Caki2 (cell line): ENCODE measurements at regions not wholly inside any gene's neighbourhood (a gene's known extent, or its start where the extent isn't known, plus 50 kb on each side); places are given as distances from the start of the nearest gene placed in this dataset.
A peak's percentile ranks its signal among the peaks of the same experiment; 100 is the strongest.

ENCODE experiments used
- DNase-seq: peaks from one replicate; pipeline ENCODE4 v3.0.0-alpha.2; 2015; ENCODE audit warnings: low read depth
- in situ Hi-C: cut with HindIII; loops from 2 replicates; pipeline ENCODE4 v1.10.0; 2016; ENCODE audit warnings: low sequenced_read_pairs, low pct_unique_long_range_greater_than_20kb, mixed read lengths

DNA sequence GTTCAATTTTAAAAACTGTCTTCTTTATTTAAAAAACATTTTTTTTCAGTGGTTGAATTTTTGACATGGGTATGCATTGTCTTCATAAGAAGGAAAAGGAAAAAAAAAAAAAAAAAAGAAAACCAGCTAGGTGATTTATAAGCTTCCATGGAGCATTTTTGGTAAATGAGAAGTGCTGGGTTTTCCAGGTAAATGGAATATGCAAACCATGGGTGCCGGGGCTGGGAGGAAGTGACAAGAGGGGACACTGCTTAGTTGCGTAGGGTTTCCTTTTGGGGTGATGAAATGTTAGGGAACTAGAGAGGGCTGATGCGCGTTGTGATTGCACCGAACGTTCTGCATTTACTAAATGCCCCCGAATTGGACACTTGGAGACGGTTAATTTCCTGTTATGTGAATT is 217.4 kb upstream of the FOXF1 start:
- no peak for DNase-seq
- in situ Hi-C loops = no loop called here

DNA sequence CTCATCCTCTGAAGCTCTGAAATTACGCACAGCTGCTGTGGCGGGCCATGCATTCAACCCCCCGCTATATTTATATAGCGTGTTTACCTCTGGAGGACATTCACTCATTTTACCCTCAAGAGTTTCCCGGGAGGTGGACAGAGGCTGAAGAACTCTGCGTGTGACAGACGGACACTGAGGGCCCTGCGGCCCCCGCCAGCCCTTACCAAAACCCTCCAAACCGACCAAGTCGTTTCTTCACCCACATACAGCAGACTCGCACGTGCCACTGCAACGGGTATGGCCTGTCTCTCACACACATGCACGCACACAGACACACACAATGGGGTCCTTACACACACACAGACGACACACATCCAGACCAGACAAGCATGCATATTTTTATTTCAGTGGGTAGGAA is 216.4 kb upstream of the FOXF1 start:
- DNase-seq = no peak
- in situ Hi-C loops = no loop called here

DNA sequence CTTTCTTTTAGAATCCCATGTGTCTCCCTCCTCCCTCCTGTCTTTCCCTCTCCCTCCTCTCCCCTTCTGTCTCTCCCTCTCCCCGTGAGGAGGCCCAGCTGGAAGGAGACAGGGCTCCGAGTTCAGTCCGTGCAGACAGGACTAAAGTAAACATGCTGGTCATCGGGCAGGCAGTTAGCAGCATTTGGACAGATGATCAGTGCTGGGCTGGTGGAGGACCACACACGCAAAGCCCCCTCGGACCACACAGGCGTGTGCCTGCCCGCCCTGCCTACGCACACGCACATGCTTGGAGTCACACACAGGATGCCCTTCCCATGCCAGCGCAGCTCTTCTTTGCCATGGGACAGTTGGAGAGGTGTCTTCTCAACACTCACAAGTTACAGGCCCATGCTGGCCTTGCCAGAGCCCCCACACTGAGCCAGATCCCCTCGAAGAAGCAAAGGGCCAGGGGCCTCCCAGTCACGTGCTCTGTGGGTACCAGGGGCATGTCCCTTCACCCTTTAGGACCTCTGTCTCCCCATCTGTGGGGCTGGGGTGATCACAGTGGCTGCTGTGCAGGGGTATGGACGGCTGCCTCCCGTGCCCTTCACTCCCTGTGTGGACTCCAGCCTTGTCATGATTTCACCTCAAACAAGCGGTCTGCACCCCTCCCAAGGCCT is 215.7 kb upstream of the FOXF1 start:
- no peak for DNase-seq
- in situ Hi-C loops = no loop called here

DNA sequence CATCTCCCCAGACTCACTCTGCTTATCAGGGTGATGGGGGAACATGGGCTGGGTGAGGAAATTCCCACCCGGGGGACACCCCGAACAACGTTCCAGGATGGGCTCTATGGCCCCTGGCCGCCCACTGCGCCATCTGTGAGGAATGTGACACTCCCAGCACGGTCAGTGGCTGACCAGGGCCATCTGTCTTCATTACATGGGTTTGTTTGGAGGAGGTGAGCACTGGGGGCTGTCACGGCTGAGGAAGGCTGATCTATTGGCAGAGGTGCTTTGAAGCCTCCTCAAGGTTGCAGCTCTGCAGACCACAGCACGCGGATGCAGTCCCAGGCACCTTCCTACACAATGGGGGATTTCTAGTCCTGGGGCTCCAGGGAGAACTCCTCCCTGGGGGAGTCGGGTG is 214.1 kb upstream of the FOXF1 start:
- DNase-seq = no peak
- in situ Hi-C loops = no loop called here

DNA sequence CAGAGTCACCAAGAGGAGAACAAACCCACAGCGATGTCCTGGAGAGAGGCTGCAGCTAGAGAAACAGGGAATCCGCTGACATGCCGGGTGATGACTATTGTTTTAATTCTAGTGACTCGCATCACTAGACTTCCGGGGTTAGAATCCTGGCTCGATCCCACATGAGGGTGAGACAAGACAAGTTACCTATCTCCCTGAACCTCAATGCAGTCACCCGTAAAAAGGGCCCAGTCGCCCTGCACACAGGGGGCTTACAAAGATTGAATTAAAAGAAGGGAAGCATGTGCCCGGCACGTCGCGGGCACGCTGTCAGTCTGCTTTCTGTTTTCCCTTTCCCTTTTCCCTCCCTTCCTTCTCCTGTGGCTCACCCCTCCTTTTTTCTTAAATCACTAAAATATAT is 212.9 kb upstream of the FOXF1 start:
- DNase-seq = peak; percentile 15
- in situ Hi-C loops = no loop called here

DNA sequence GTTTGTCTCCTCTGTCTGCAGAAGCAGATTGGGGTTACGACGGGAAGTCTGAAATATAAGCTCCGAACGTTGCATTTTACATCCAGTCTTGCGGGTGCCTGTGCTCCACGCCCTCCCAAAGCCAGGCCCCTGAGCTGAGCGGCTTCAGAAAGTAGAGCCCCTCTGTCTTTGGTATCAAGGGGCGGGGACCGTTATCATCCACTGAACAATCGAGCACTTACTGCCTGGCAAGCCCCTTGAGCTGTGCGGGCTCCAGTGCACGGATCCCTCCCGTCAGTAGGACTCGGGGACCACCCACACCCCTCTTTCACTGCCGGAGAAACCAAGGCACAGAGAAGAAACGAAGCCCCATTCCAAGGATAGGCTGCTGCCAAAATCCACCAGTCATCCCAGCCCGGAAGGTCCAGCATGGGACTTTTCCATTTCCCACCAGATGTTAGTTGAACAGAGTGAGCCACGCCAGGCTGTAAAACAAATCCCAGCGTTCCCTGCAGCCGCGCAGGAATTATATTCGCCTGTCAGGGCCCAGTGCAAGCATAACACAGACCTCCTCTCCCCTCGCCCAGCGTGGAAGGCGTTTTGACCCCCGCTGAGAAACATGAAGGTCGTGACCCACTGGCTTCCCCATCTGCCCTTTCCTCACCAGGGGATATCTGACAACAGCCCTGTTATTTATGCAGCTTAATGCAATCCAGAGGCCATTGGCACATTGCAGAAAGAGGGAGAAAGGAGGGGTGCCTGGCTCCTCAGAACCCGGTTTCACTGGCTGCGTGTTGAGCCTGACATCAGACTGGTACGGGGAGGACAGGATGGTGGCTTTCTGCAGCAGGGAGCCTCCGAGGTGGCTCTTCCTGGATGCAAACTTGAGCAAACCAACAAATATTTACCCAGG is 212.2 kb upstream of the FOXF1 start:
- no peak for DNase-seq
- in situ Hi-C loops = no loop called here

DNA sequence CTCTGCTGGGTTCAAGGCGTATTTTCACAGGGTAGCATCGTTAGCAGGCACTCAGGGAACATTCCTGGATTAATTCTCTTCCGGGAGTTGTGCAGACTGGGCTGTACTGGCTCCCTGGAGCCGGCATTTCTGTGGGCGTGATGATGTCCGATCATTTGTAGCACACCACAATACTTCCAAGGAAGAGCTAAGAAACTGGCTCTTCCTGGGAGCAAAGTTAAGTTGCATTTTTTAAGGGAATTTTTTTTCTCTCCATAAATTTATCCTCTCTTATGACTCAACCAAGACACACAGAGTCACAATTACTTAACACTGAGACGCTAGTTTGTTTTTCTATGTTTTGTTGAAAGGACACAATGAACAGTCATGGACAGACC is 211.6 kb upstream of the FOXF1 start:
- no peak for DNase-seq
- in situ Hi-C loops = no loop called here

DNA sequence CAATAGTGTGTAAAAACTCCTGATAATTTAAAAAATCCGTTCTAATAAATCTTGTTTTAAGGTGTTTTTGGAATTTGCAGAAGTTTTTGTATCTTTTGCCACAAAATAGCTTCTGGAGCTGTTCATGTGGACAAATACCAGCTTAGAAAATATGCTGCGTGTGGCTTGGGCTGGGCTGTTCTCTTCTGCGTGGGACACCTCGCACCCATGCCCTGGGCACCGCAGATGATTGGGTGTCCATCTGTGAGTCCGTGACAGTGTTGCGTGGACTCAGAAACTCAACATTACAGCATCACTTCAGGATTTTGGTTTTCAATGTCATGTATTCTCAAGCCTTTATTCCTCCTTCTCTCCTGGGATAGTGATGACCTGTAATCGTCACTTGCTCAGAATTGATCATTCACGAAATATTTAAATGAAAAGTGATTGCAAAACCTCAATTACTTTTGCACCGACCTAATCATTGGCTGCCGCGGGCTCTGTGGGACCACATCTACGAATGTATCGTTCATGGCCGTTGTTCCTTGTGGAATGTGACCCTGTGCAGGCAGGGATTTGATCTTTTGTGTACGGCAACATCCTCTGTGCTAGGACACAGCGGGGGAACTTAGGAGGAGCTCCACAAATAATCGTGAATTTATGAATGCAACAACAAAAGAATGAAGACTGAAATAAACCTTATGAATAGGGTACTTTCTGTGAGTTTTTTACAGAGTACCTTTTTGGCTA is 210.3 kb upstream of the FOXF1 start:
- in situ Hi-C loops = no loop called here
- DNase-seq = no peak

DNA sequence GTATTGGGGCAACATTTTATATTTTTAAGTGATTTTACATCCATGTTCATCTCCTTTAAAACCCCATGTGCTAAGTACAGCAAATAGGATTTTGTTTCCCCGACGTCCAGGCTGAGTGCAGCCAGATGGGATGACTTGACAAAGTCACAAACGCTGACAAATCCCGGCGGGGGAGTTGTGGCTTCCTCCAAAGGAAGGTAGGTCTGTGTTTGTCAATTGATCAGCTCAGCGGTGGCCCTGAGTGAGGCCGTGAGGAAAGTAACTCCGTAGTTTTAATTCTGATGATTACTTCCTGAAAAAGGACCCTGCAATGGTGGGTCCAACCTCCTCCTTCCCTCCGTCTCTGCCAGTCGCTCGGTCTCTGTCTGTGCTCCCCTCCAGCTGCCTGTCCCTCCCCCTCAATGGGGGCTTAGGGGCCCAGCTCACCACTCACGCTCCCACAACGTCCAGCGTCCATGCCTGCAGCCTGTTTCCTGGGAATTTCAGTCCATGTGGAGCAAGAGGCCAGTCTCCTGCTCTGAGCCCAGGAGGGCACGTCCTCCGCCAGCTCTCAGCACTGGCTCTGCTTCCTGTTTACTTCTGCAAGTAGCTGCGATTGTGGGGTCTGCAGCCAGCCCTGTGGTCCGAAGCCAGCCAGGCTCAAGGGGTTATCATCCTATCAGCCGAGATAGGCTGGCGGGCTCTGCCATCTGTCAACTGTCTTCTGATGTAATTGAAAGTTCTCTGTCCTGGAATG is 209.4 kb upstream of the FOXF1 start:
- in situ Hi-C loops = no loop called here
- DNase-seq = no peak

DNA sequence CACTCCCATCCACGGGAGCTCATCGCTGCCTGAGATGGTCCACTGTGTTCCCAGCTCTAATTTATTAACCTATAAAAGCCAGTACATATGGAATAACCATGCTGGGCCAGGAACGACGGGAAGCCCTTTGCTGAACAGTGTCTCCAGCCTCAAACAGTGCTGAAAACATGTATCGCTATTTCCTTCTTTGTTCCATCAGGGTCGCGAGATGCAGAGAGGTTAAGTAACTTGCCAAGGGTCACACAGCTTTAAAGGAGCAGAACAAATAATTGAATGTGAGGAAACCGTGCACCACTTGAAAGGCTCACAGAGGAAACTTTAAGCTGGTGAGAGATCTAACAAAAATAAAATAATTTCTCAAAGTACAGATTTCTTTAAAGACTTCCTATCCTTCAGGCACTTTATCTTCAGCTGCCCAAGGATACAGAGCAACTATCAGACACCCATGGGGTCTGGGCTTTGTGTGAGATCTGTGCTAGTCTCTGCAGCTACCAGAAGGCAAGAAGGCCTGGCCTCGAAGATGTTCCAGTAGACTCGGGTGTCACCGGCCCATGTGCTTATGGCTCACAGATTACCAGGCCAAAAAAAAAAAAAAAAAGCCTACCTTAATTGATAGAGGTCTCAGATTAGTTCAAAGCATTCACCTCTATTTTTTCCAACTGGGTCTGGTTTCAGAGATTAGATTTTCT is 207.8 kb upstream of the FOXF1 start:
- in situ Hi-C loops = no loop called here

DNA sequence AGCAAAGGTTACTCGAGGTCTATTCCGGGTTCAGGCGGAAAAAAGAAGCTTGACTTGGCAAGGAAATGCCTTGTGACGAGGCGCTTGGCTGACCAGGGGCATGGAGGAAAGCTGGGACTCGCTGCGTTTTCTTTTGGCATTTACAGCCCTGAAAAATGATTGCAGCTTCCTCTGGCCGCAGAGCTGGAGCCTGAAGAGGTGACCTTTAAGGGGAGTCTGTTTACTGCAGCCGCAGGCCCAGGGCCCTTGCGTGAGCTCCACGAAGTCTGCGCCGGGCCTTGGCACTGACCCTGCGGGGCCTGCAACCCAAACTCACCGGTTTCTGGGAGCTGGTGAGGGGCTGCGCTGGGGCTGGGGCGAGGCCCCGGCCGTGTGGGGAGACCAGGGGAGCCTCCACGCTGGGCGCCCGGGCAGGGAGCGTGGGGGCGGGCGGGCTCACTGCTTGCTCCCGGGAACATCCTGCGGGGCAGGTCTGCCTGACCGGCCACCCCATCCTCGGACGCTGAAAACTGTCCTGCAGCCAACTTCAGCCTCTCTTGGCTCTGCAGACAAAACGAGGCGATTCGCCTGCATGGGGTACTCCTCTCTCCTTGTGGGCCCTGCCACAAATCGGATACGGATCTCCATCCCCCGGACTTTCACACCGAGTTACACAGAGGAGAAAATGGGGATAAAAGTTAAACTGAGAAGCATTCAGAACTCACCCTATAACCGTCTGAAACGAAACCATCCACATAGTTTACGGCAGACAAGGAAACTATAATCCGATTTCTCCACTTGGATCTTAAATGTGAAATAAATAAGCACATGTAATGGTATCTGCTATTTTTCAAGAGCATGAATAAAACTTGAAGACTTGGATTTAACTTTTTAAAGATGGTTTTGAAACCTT is 206.3 kb upstream of the FOXF1 start:
- DNase-seq = no peak
- in situ Hi-C loops = no loop called here

More for the DNA sequence above, 207.8 kb upstream of the FOXF1 start:
- no peak for DNase-seq

DNA sequence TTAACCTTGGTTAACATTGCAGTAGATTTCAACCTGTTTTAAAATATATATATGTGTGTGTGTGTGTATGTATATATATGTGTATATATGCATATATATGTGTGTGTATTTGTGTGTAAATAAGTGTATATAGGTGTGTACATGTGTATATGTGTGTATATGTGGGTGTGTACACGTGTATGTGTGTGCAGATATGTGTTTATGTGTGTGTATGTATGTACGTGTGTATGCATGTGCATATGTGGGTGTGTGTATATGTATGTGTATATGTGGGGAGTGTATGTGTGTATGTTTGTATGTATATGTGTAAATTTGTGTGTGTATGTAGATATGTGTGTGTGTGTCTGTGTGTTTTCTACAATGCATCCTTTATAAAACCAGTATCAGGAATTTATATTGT is 205.5 kb upstream of the FOXF1 start:
- no peak for DNase-seq
- in situ Hi-C loops = no loop called here

DNA sequence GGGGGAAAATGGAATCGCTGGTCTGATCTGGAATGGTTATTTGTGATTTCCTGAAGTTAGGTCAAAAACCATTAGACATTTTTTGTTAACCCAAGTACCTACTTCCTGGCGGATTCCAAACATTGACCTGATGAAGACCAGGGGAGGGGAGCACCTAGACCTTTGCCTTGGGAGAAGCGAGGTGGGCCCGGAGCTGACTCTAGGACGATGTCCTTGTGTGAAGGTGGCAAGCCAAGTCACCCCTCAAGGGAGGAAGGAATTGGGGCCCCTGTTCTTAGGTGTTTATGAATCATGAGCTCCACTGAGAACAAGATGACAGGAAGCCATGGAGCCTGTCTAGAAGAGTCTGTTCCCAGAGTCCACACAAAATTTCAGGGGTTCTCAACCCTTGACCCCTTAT is 204.9 kb upstream of the FOXF1 start:
- in situ Hi-C loops = no loop called here
- no peak for DNase-seq

DNA sequence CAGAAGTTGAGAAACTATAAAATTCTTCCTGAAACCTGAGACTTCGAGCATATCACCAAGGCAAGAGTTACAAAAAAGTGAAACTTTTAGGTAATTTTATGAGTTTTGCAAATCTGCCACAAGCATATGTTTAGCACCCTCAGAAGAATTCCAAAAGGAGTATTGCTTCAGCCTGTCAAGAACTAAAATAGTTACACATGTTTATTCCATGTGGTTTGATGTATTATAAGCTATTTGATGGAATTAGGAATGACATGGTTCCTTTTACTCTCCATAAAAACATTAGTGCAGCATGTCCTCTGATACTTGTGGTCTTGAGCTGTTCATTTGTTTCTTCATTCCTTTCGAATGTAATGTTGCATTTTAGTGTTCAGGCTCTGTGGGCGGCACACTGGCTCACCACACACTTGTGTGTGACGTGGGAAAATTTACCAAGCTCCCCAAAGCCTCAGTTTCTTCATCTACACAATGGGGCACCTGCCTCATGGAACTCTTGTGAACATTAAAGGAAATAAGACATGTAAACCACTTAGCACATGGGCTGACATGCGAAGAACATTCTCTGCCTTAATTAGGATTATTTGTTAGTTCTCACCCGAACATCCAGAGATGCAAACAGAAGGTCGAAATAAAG is 204.2 kb upstream of the FOXF1 start:
- no peak for DNase-seq
- in situ Hi-C loops = no loop called here

DNA sequence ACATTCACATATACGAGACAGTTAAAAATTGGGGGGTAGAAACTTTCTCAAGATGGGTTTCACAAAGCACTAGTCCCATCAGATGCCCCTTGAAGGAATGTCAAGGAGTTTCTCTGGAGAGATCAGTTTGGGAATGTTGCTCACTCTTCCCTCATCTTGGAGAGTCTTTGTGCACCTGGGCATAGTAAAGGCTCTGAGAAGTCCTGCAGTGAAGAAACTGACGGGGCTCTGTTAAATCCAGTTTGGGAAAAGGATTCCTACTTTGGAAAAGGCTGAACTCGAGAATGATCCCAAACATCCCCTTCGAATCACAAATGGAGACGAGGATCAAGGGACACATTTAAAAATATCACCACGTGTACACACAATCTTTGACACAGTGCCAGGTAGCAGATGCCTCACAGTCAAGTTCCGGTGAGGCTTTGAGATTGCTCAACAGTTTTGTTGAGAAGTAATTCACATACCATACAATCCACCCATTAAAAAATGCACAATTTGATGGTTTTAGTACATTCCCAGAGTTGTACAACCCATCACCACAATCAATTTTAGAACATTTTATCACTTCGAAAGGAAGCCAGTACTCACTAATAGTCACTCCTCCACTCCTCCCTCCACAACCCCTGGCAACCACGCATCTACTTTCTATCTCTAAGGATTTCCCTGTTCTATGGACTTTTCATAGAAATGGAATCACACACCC is 203.4 kb upstream of the FOXF1 start:
- no peak for DNase-seq
- in situ Hi-C loops = no loop called here

DNA sequence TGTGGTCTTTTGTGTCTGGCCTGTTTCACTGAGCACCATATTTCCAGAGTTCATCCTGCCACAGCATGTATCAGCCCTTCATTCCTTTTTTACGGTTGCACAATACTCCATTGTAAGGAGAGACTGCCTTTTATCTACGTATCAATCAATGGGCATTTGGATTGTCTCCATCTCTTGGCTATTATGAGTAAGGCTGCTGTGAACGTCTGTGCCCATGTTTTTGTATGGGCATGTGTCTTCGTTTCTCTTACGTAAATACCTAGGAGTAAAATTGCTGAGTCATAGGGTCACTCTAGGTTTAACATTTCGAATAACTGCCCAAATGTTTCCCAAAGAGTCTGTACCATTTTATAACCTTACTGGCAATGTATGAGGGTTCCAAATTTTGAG is 202.8 kb upstream of the FOXF1 start:
- in situ Hi-C loops = no loop called here
- peak; percentile 48 for DNase-seq
